H9 (cell line): ENCODE measurements at regions not wholly inside any gene's neighbourhood (a gene's known extent, or its start where the extent isn't known, plus 50 kb on each side); places are given as distances from the start of the nearest gene placed in this dataset.

ENCODE experiments used
- DNase-seq: peaks from one replicate; pipeline ENCODE4 v3.0.0-alpha.2; 2017
- H2AFZ ChIP-seq: one replicate; pipeline ENCODE4 v1.6.1; 2013; ENCODE audit warnings: mild to moderate bottlenecking, low read length, control low read depth, moderate library complexity
- H2AK5ac ChIP-seq: 2 replicates; pipeline ENCODE4 v1.6.1; 2013; ENCODE audit warnings: low read length, control low read depth, mixed read lengths; ENCODE audit not compliant: insufficient read length
- H2BK120ac ChIP-seq: one replicate; pipeline ENCODE4 v1.6.1; 2013; ENCODE audit warnings: low read depth, mild to moderate bottlenecking, low read length, control low read depth, inconsistent platforms; ENCODE audit not compliant: poor library complexity, severe bottlenecking
- H2BK12ac ChIP-seq: 2 replicates; pipeline ENCODE4 v1.6.1; 2013; ENCODE audit warnings: low read length, control low read depth, mixed read lengths, low read depth; ENCODE audit not compliant: insufficient read length
- H2BK15ac ChIP-seq: 2 replicates; pipeline ENCODE4 v1.6.1; 2013; ENCODE audit warnings: low read depth, low read length, control low read depth
- H2BK20ac ChIP-seq: one replicate; pipeline ENCODE4 v1.6.1; 2013; ENCODE audit warnings: low read depth, mild to moderate bottlenecking, low read length, control low read depth, inconsistent platforms; ENCODE audit not compliant: poor library complexity, severe bottlenecking
- H2BK5ac ChIP-seq: 2 replicates; pipeline ENCODE4 v1.6.1; 2013; ENCODE audit warnings: low read length, control low read depth, mixed read lengths; ENCODE audit not compliant: insufficient read length
- H3K14ac ChIP-seq: 2 replicates; pipeline ENCODE4 v1.6.1; 2013; ENCODE audit warnings: low read length, control low read depth; ENCODE audit not compliant: insufficient read depth
- H3K18ac ChIP-seq: 2 replicates; pipeline ENCODE4 v1.6.1; 2013; ENCODE audit warnings: low read depth, mild to moderate bottlenecking, mixed read lengths, low read length, control low read depth; ENCODE audit not compliant: insufficient read length
- H3K23ac ChIP-seq: 2 replicates; pipeline ENCODE4 v1.6.1; 2013; ENCODE audit warnings: low read length, control low read depth, mixed read lengths, low read depth; ENCODE audit not compliant: insufficient read length
- H3K23me2 ChIP-seq: 2 replicates; pipeline ENCODE4 v1.6.1; 2013; ENCODE audit warnings: low read depth, mild to moderate bottlenecking, mixed read lengths, low read length, control low read depth; ENCODE audit not compliant: insufficient read length, poor library complexity, severe bottlenecking
- H3K27ac ChIP-seq: 2 replicates; pipeline ENCODE4 v1.5.1; 2013; ENCODE audit warnings: low read length, control low read depth, mixed read lengths, low read depth; ENCODE audit not compliant: insufficient read length
- H3K27me3 ChIP-seq: 2 replicates; pipeline ENCODE4 v1.6.1; 2013; ENCODE audit warnings: low read length, control low read depth, inconsistent platforms; ENCODE audit not compliant: insufficient read depth
- H3K4ac ChIP-seq: 2 replicates; pipeline ENCODE4 v1.6.1; 2013; ENCODE audit warnings: low read depth, mild to moderate bottlenecking, control low read depth, inconsistent platforms, low read length, moderate library complexity
- H3K4me1 ChIP-seq: 2 replicates; pipeline ENCODE4 v1.6.1; 2013; ENCODE audit warnings: low read length, control low read depth, inconsistent platforms; ENCODE audit not compliant: insufficient read depth
- H3K4me2 ChIP-seq: 2 replicates; pipeline ENCODE4 v1.6.1; 2013; ENCODE audit warnings: low read length, control low read depth, mixed read lengths; ENCODE audit not compliant: insufficient read length, insufficient read depth
- H3K56ac ChIP-seq: 2 replicates; pipeline ENCODE4 v1.6.1; 2013; ENCODE audit warnings: low read depth, mild to moderate bottlenecking, mixed read lengths, low read length, control low read depth; ENCODE audit not compliant: insufficient read length
- H3K79me1 ChIP-seq: 2 replicates; pipeline ENCODE4 v1.6.1; 2013; ENCODE audit warnings: low read depth, mild to moderate bottlenecking, moderate library complexity, low read length, control low read depth, inconsistent platforms; ENCODE audit not compliant: insufficient read depth, poor library complexity, severe bottlenecking
- H3K79me2 ChIP-seq: 2 replicates; pipeline ENCODE4 v1.6.1; 2013; ENCODE audit warnings: low read length, control low read depth, inconsistent platforms; ENCODE audit not compliant: insufficient read depth
- H3K9ac ChIP-seq: 2 replicates; pipeline ENCODE4 v1.6.1; 2013; ENCODE audit warnings: low read length, control low read depth, mixed read lengths; ENCODE audit not compliant: insufficient read length; ENCODE audit errors: extremely low read depth
- H3K9me3 ChIP-seq: one replicate; pipeline ENCODE4 v1.6.1; 2013; ENCODE audit warnings: low read depth, low read length, inconsistent platforms; ENCODE audit not compliant: control insufficient read depth
- H3T11ph ChIP-seq: one replicate; pipeline ENCODE4 v1.6.1; 2013; ENCODE audit warnings: mild to moderate bottlenecking, low read length, control low read depth, inconsistent platforms
- H4K20me1 ChIP-seq: one replicate; pipeline ENCODE4 v1.6.1; 2013; ENCODE audit not compliant: control insufficient read depth, insufficient read length, insufficient read depth
- H4K5ac ChIP-seq: 2 replicates; pipeline ENCODE4 v1.6.1; 2013; ENCODE audit warnings: low read depth, mild to moderate bottlenecking, mixed read lengths, low read length, control low read depth; ENCODE audit not compliant: insufficient read length
- H4K8ac ChIP-seq: replicated peaks from 2 replicates; pipeline ENCODE4 v1.6.1; 2013; ENCODE audit warnings: low read length, control low read depth, mixed read lengths, low read depth; ENCODE audit not compliant: insufficient read length
- H4K91ac ChIP-seq: 2 replicates; pipeline ENCODE4 v1.6.1; 2013; ENCODE audit warnings: low read depth, mild to moderate bottlenecking, moderate library complexity, mixed read lengths, low read length, control low read depth; ENCODE audit not compliant: insufficient read length
- H3K27ac Mint-ChIP-seq, 3 experiments: 2 replicates in 2 of 3; 3 replicates in 1 of 3; pipeline ENCODE4 v1.8.0; 2020 to 2021; ENCODE audit warnings: mixed read lengths in 3 of 3, mild to moderate bottlenecking in 1 of 3, moderate library complexity in 1 of 3
- H3K27me3 Mint-ChIP-seq: 2 replicates; pipeline ENCODE4 v1.8.0; 2021; ENCODE audit warnings: low read depth, mild to moderate bottlenecking, moderate library complexity, mixed read lengths
- H3K36me3 Mint-ChIP-seq, 3 experiments: 2 replicates in 2 of 3; 3 replicates in 1 of 3; pipeline ENCODE4 v1.8.0; 2020 to 2021; ENCODE audit warnings: low read depth in 3 of 3, mixed read lengths in 3 of 3; ENCODE audit not compliant: insufficient read depth in 1 of 3
- H3K4me1 Mint-ChIP-seq, 2 experiments: 2 replicates each; pipeline ENCODE4 v1.8.0; 2020; ENCODE audit warnings: mixed read lengths in 2 of 2
- H3K4me3 Mint-ChIP-seq, 2 experiments: 2 replicates in 1 of 2; 3 replicates in 1 of 2; pipeline ENCODE4 v1.8.0; 2020 to 2021; ENCODE audit warnings: mild to moderate bottlenecking in 2 of 2, mixed read lengths in 2 of 2, moderate library complexity in 1 of 2
- H3K9me3 Mint-ChIP-seq, 2 experiments: 2 replicates in 1 of 2; 3 replicates in 1 of 2; pipeline ENCODE4 v1.8.0; 2020; ENCODE audit warnings: mild to moderate bottlenecking in 2 of 2, mixed read lengths in 2 of 2, moderate library complexity in 1 of 2
- CTCF ChIP-seq: fragments of 200-600 bp; sonication (generic); conservative IDR thresholded peaks from 3 replicates; pipeline ENCODE4 v1.8.0; 2021; ENCODE audit warnings: antibody characterized with exemption, mild to moderate bottlenecking

GRCh38 chr20:11376420-11376819, 541.3 kb upstream of the BTBD3 start:
- Histone ChIP-seq H3K18ac (no peak overlapping the region), H3T11ph (no peak overlapping the region), H3K27ac (no peak overlapping the region), H2BK5ac (no peak overlapping the region), H2AFZ (no peak overlapping the region), H3K9ac (no peak overlapping the region), H3K9me3 (no peaks in the 10 kb centered on the region), H3K4me1 (peaks cover 5% of the 10 kb centered on the region; the same call in 1 of the 2 replicates), H3K79me2 (no peaks in the 10 kb centered on the region), H4K91ac (no peak overlapping the region), H3K79me1 (no peaks in the 10 kb centered on the region), H3K56ac (no peak overlapping the region), H2BK20ac (no peak overlapping the region), H3K27me3 (no peaks in the 10 kb centered on the region), H3K23ac (no peak overlapping the region), H3K4ac (no peak overlapping the region), H2BK120ac (no peak overlapping the region), H3K4me2 (no peak overlapping the region), H4K8ac (no peak overlapping the region), H2BK15ac (no peak overlapping the region), H3K23me2 (no peaks in the 10 kb centered on the region), H2BK12ac (no peak overlapping the region), H2AK5ac (no peak overlapping the region), H4K5ac (no peak overlapping the region), H3K14ac (no peak overlapping the region), H4K20me1 (no peaks in the 10 kb centered on the region)
- peaks cover 39 to 54% of the 10 kb centered on the region in 2 experiments for H3K4me1 Mint-ChIP-seq
- peaks cover 6 to 11% of the 10 kb centered on the region in 2 experiments; a peak in 4 of 5 replicates for H3K9me3 Mint-ChIP-seq
- peaks cover 4 to 14% (median 7%) of the 10 kb centered on the region in 3 experiments; a peak in 6 of 7 replicates for H3K36me3 Mint-ChIP-seq
- no peaks in the 10 kb centered on the region; the same call in 1 of the 2 replicates for H3K27me3 Mint-ChIP-seq
- no peak for TF ChIP-seq CTCF
- no peak overlapping the region for H3K27ac Mint-ChIP-seq
- H3K4me3 Mint-ChIP-seq = no peak overlapping the region
- DNase-seq = no peak
